DMS79 treated with DMSO at 0.1 percent for 48 hours (cell line): ENCODE measurements at regions not wholly inside any gene's neighbourhood (a gene's known extent, or its start where the extent isn't known, plus 50 kb on each side); places are given as distances from the start of the nearest gene placed in this dataset.
"Not testable (repeated sequence)": the region's sequence is repeated elsewhere in the genome, so short reads cannot be mapped to it uniquely, and the experiment has no call there.

Experiments
- DNase-seq: peaks from one replicate; lab custom pipeline; 2025; lab: John Stamatoyannopoulos, UW

GRCh38 chr2:5150871-5151270 lies 541.3 kb upstream of the SOX11 start:
- DNase-seq: no peak

DNA sequence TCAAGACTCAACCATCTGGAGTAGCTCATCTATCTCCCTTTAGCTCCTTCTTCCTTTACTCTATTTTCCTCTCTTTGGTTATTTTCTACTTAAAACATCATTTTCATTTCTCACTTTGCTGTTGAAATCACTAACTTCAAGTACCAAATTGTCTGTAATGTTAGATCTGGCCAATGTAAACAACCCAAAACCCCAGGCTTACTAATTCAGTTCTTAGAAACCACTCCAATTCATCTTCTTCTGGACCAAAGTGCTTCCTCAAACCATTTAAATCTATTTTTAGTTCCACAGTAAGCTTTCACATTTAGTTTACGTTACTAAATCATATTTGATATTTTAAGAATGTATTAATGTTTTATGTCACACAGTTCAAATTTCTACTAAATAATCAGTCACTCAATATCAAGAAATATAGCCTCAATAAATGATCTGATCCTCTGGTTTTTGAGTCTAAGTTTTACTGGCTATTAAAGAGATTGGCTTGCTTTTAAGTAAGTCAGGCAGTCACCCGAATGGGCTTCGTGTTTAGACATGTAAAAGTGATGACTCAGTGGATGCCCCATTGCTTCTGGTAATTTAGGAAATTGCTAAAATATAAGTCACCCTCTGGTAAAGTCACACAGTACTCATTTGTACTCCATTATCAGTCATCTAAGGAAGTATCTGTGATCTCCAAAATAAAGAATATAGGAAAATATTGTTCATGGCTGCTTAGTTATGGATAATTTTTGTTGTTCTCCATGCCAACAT lies 527.2 kb upstream of the SOX11 start:
- peak; percentile 94 for DNase-seq

- DNase-seq: no peak
These were observed 519.3 kb upstream of the SOX11 start for GRCh38 chr2:5172923-5173322.

- no peak for DNase-seq
These were observed 518.2 kb upstream of the SOX11 start for GRCh38 chr2:5173876-5174535.

- DNase-seq: no peak
These were observed 517.0 kb upstream of the SOX11 start for GRCh38 chr2:5175231-5175630.

- no peak for DNase-seq
These were observed 515.4 kb upstream of the SOX11 start for GRCh38 chr2:5176764-5177163.

GRCh38 chr2:5183031-5183430 lies 509.2 kb upstream of the SOX11 start:
- no peak for DNase-seq

- no peak for DNase-seq
These were observed 504.9 kb upstream of the SOX11 start for GRCh38 chr2:5187283-5187682.

DNA sequence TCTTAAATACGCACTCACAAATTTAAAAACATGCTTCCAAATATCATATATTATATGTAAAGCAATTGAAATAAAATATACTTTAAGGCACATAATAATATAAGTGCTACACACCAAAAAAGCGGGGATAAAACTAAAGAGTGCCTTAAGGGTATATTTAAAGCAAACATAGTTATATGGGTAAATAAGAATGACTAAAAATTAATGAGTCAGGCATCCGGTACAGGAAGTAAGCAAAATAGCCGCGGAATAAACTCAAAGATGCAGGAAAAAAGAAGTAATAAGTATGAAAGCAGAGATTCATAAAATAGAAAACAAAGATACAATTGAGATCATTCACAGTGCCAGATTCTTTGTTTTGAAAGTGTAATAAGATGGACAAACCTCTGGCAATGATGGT lies 503.5 kb upstream of the SOX11 start:
- DNase-seq: no peak

DNA sequence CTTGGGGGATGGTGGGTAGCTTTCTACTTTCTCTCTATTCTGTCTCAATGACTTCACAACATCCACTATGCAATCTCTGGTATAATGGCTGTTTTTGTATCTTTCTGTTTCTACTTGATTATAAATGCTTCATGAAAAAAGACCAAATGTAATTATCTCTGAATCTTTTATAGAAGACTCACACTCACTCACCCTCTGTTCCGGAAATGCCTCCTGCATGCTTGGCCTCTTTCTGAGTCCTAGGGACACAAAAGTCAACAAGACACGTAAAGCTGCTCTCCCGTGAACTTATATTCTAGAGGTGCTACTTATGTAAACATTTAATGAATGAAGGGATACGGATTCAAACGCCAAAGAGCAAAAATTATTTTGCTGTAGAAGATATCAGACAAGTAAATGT lies 502.2 kb upstream of the SOX11 start:
- no peak for DNase-seq

- no peak for DNase-seq
These were observed 496.5 kb upstream of the SOX11 start for GRCh38 chr2:5195636-5196035.

GRCh38 chr2:5203134-5203755 lies 488.9 kb upstream of the SOX11 start:
- DNase-seq: no peak

DNA sequence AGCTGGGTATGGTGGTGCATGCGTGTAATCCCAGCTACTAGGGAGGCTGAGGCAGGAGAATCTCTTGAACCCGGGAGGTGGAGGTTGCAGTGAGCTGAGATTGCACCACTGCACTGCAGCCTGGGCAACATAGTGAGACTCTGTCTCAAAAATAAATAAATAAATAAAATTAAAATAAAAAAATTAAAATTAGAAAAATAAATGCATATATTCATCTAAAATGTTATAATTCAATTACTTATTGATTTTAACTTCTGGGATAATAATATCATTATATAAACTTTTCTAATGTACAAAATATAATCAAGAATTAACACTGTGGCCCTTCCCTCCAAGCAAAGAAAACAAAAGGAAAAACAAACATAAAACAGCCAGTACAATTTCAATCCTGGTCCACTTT lies 485.4 kb upstream of the SOX11 start:
- not testable (repeated sequence) for DNase-seq

DNA sequence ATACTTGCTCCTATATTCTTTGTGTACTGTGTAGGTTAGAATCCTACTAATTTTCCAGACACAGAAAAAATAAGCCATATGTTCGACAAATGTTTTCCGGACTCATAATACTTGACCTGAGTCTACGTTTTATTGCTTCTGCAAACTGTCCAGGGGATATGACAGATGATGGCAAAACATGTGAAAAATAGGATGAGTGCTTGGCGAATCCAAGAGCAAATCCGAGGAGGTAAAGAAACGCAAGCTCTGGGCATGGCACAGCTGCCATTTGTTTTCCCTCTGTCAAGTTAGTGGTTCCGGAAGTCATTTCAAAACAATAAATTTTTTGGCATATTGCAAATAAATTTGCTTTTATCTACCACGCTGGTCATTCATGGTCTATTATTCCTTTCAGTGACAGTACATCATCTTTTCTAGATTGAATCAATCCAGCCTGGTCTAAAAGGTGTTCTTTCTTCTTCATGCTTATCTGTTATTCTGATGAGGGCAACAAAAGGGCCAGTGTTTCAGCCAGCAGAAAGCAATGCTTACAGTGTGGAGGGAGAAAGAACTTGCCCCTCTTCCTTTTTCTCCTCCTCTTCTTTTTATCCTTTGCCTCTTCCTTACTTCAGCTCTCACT lies 476.1 kb upstream of the SOX11 start:
- DNase-seq: no peak

DNA sequence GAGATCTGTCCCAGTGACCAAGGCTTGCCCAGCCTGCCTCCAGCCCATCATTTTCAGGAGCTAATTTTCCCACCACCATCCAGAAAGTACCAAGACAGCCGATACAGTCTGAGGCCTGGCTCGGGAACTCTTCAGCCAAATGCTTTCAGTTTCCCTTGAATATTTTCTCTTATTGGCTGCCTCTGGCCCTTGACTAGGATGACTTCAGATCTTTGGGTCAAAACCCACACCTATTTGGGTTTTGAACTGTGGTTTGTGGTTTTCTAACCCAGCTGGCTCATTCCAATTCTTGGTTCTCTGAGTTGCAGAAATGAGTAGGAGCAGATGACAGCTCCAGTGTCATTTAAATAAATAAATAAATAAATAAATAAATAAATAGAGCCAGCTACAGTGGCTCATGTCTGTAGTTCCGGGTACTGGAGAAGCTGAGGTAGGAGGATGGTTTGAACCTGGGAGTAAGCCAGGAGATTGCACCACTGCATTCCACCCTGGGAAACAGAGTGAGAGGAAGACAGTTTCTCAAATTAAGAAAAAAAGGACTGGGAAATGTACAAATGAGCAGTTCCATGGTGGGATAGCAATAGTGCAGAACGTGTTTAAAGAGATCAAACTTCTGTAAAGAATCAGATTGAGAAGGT lies 465.0 kb upstream of the SOX11 start:
- no peak for DNase-seq

DNA sequence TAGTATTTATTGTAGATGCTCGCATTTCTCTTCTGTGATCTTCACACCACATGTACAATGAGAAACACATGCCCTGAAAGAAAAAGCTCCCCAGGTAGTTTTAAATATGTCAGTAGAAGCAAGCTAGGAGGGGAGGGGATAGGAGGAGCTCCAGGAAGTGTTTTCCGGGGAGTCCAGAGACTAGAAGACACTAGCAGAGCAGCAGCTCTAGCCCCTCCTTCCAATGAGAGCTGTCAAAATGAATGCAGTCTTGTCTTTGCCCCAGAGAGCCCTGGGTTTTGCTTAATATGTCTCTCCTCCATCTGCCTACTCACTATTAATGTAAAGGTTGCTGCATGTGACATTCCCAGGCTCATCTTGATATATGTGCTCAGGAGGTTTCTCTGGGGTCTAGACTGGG lies 462.6 kb upstream of the SOX11 start:
- no peak for DNase-seq

GRCh38 chr2:5230444-5230843 lies 461.7 kb upstream of the SOX11 start:
- no peak for DNase-seq

DNA sequence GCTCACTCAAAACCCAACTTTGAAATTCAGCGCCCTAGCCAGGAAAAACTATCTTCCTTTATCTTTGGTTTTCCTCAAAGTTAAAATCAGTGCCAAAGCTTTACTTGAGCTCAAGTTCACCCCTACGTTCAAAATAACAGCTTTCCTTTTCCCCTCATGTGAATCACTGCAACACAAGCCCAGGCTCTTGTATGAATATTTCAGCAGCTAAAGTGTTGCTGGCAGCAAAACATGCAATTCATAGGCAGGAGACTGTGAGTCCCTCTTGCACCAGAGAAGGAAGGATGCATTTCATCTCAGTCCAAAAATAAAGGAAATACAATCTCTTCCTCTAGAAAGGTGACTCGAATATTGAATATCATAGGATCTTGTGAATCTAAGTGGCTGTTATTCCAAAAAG lies 461.3 kb upstream of the SOX11 start:
- no peak for DNase-seq

- no peak for DNase-seq
These were observed 460.9 kb upstream of the SOX11 start for GRCh38 chr2:5231287-5231686.

DNA sequence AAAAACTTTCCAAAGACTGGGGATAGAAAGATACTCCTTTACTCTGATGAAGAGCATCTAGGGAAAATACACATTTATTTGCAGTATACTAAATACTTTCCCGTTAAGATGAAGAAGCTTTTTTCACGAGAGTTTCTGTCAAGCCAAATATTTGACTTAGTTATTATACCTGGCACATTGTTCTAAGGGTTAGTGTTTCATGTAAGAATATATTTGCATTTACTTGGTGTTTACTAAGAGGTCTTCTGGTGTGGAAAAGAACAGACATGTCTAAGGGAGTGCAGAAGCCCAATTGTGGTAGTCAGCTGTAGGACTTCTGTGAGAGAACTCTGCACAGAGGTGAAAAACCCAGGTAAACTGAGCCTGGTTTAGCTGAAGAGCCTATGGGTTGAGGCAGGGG lies 457.6 kb upstream of the SOX11 start:
- no peak for DNase-seq

- DNase-seq: no peak
These were observed 456.5 kb upstream of the SOX11 start for GRCh38 chr2:5235701-5236100.

DNA sequence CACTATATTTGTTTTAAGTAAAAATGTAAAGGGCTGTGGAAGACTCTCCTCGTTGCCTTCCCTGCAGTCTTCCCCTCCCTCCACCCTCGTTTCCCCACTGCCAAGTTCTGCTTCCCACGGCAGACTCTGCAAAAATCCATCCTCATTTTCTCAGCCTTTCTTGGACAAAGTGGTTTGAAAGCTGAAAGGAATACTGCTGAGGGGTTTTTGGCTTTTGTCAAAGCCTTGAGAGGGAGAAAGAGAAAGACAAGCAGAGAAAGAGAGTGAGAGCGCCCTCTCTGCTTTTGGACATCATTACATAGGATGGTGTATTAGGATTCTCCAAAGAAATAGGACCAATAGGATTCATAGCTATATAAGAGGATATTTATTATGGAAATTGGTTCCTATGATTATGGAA lies 455.9 kb upstream of the SOX11 start:
- no peak for DNase-seq

- no peak for DNase-seq
These were observed 449.4 kb upstream of the SOX11 start for GRCh38 chr2:5242751-5243150.
